ENCODE measurements at regions not wholly inside any gene's neighbourhood (a gene's known extent, or its start where the extent isn't known, plus 50 kb on each side); places are given as distances from the start of the nearest gene placed in this dataset.

DNA sequence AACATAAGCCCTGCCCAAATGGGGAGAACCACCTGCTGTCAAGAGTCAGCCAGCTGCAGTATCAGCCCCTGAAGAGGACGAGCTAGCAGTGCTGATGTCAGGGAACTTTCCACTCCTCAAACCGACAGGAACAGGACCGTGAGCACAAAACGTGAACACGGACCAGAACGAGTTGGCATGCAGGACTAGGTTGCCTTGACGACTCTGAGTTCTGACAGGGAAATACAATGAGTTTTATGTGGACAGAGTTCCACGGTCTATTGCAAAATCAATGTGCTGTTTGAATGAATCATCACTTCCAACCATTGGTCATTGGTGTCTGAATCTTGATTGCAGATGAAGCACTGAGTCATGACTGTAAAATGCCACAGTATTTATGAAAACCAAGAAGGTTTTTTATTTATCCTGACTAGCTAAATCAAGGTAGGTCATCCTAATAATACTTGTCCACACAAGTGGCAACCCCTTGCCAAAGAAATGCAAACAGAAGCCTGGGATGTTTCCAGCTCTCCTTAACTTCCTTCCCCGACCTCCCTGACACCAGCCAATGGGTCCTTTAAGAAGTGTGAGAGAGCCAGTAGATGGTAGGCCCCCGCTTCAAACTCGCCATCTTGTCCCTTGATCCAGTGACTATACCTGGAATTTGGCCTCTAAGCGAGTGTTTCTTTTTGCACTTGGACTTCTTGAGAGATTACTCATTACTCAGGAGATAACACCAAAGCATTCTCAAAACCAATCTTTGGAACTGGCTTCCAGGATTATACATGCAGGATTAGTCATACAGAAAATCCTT, 119.6 kb downstream of the ASB7 start:
- intact Hi-C loops (cut with DNase I; ENCODE audit: low total_unique reads) = no loop called here
- WGBS, 5 donors = 60 to 82% (median 71%) methylated on average over 8 to 12 of the region's 12 CpGs
- DNase-seq = no peak

GRCh38 chr15:100722551-100723314, 120.3 kb downstream of the ASB7 start:
- peaks cover 0 to 12% (median 0%) of the 10 kb centered on the region in 7 donors for H3K27me3 ChIP-seq (replicated peaks in 1 of 7)
- H3K27ac ChIP-seq = no peak overlapping the region
- 72 to 81% (median 78%) methylated on average over 3 of the region's 3 CpGs for WGBS, 5 donors
- H3K9me3 ChIP-seq = no peaks in the 10 kb centered on the region
- H3K4me1 ChIP-seq = no peaks in the 10 kb centered on the region
- DNase-seq = no peak
- H3K36me3 ChIP-seq = no peaks in the 10 kb centered on the region
- TF ChIP-seq POLR2A (IDR thresholded peaks at IDR 0.05) (no peak), CTCF (IDR thresholded peaks at IDR 0.05 in 8 of 11, conservative IDR thresholded peaks at IDR 0.05 in 3 of 11) (no peak), POLR2AphosphoS5 (IDR thresholded peaks at IDR 0.05) (no peak)
- intact Hi-C loops (cut with DNase I; ENCODE audit: low total_unique reads) = no loop called here
- no peak overlapping the region for H3K4me3 ChIP-seq

More for the DNA sequence above, 119.6 kb downstream of the ASB7 start:
- H3K4me3 ChIP-seq = no peak overlapping the region
- H3K27ac ChIP-seq = no peak overlapping the region
- no peaks in the 10 kb centered on the region for H3K9me3 ChIP-seq
- TF ChIP-seq POLR2A (IDR thresholded peaks at IDR 0.05) (no peak), CTCF (IDR thresholded peaks at IDR 0.05 in 8 of 11, conservative IDR thresholded peaks at IDR 0.05 in 3 of 11) (no peak), POLR2AphosphoS5 (IDR thresholded peaks at IDR 0.05) (no peak)
- no peaks in the 10 kb centered on the region for H3K36me3 ChIP-seq
- H3K27me3 ChIP-seq (replicated peaks in 1 of 7) = peaks cover 0 to 7% (median 0%) of the 10 kb centered on the region in 7 donors
- no peaks in the 10 kb centered on the region for H3K4me1 ChIP-seq

DNA sequence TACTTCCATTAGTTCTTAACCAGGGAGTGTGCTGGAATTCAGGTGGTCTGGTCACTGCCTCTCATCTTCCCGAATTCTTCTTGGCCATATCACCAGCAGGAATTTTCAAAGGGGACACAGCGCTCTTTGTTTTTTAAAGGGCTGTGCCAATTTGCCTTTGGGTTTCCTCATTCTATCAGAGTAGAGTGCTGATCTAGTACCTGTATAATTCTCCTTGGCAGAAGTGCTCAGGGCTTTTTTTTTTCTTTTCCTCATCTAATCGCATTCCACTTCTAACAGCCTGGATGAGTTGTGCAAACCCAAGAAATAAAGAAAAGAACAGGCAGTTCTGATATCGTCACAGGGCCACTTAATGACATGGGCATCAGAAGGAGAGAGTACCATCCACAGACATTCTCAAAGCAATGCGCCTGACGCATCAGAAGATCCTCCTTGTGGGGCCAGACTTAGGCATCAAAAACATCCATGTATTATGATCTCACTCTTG, 121.0 kb downstream of the ASB7 start:
- TF ChIP-seq POLR2A (IDR thresholded peaks at IDR 0.05) (no peak), CTCF (IDR thresholded peaks at IDR 0.05 in 8 of 11, conservative IDR thresholded peaks at IDR 0.05 in 3 of 11) (no peak), POLR2AphosphoS5 (IDR thresholded peaks at IDR 0.05) (no peak)
- Histone ChIP-seq H3K27ac (no peak overlapping the region), H3K36me3 (no peaks in the 10 kb centered on the region), H3K4me3 (no peak overlapping the region), H3K9me3 (no peaks in the 10 kb centered on the region), H3K4me1 (no peaks in the 10 kb centered on the region), H3K27me3 (replicated peaks in 1 of 7) (peaks cover 0 to 12% (median 0%) of the 10 kb centered on the region in 7 donors)
- 88 to 95% (median 93%) methylated on average over 6 of the region's 6 CpGs for WGBS, 5 donors
- intact Hi-C loops (cut with DNase I; ENCODE audit: low total_unique reads) = no loop called here
- no peak for DNase-seq
